CD14-positive monocyte (primary cell): ENCODE measurements at regions not wholly inside any gene's neighbourhood (a gene's known extent, or its start where the extent isn't known, plus 50 kb on each side); places are given as distances from the start of the nearest gene placed in this dataset.

Source experiments
- DNase-seq, 3 donors: peaks; one replicate each; pipeline ENCODE4 v3.0.0-alpha.2; 2011 to 2022
- H2AFZ ChIP-seq: 2 replicates; pipeline ENCODE4 v1.6.0; 2012; ENCODE audit warnings: mild to moderate bottlenecking, low read depth, low read length, inconsistent platforms; ENCODE audit not compliant: insufficient read depth, poor library complexity, severe bottlenecking
- H3K27ac ChIP-seq, 2 donors: 1 replicate in 1 of 2; 2 replicates in 1 of 2; pipeline ENCODE4 v1.5.1; 2012 to 2013; ENCODE audit warnings: low read length in 2 of 2, control low read depth in 1 of 2, inconsistent platforms in 1 of 2, low read depth in 1 of 2, mild to moderate bottlenecking in 1 of 2
- H3K27me3 ChIP-seq, 2 donors: one replicate each; pipeline versions ENCODE4 v1.6.0 to v1.6.1; 2011 to 2013; ENCODE audit warnings: low read length in 2 of 2; ENCODE audit not compliant: control insufficient read depth in 2 of 2, insufficient read depth in 2 of 2
- H3K36me3 ChIP-seq, 2 donors: replicated peaks in 1 of 2; 1 replicate in 1 of 2; 2 replicates in 1 of 2; pipeline versions ENCODE4 v1.5.1 to v1.6.1; 2012 to 2013; ENCODE audit warnings: low read length in 2 of 2, control low read depth in 1 of 2, inconsistent platforms in 1 of 2, mild to moderate bottlenecking in 1 of 2; ENCODE audit not compliant: insufficient read depth in 2 of 2, control insufficient read depth in 1 of 2
- H3K4me1 ChIP-seq, 2 donors: 1 replicate in 1 of 2; 2 replicates in 1 of 2; pipeline versions ENCODE4 v1.5.1 to v1.6.1; 2012 to 2013; ENCODE audit warnings: low read length in 2 of 2, control low read depth in 1 of 2, inconsistent platforms in 1 of 2, mild to moderate bottlenecking in 1 of 2, moderate library complexity in 1 of 2; ENCODE audit not compliant: insufficient read depth in 2 of 2, control insufficient read depth in 1 of 2
- H3K4me2 ChIP-seq: replicated peaks from 2 replicates; pipeline ENCODE3; 2012; ENCODE audit warnings: low read length, moderate library complexity, mild to moderate bottlenecking; ENCODE audit not compliant: poor library complexity, severe bottlenecking; ENCODE audit errors: extremely low read depth
- H3K4me3 ChIP-seq, 3 experiments: fragments of 200-600 bp in 1 of 3; sonication (generic) in 1 of 3; replicated peaks in 1 of 3; 1 replicate in 2 of 3; 2 replicates in 1 of 3; pipeline ENCODE4 v1.5.1; 2011 to 2013; ENCODE audit warnings: low read length in 3 of 3, mild to moderate bottlenecking in 3 of 3, control low read depth in 2 of 3, low read depth in 2 of 3, inconsistent platforms in 1 of 3, moderate library complexity in 1 of 3
- H3K79me2 ChIP-seq: 2 replicates; pipeline ENCODE4 v1.6.0; 2012; ENCODE audit warnings: mild to moderate bottlenecking, control low read depth, inconsistent platforms, low read length, moderate library complexity; ENCODE audit not compliant: insufficient read depth
- H3K9ac ChIP-seq: 2 replicates; pipeline ENCODE4 v1.6.0; 2017; ENCODE audit warnings: low read length, mild to moderate bottlenecking; ENCODE audit not compliant: insufficient read depth, poor library complexity, severe bottlenecking
- H3K9me3 ChIP-seq, 2 donors: replicated peaks in 1 of 2; 1 replicate in 1 of 2; 2 replicates in 1 of 2; pipeline versions ENCODE4 v1.5.1 to v1.6.1; 2012 to 2013; ENCODE audit warnings: low read length in 2 of 2, control low read depth in 1 of 2; ENCODE audit not compliant: control insufficient read depth in 1 of 2, insufficient read depth in 1 of 2
- H4K20me1 ChIP-seq: 2 replicates; pipeline ENCODE4 v1.6.0; 2012; ENCODE audit warnings: mild to moderate bottlenecking, low read length, control low read depth, moderate library complexity; ENCODE audit not compliant: insufficient read depth
- H3K27ac Mint-ChIP-seq, 7 donors: one replicate each; pipeline ENCODE4 v1.8.0; 2020; ENCODE audit warnings: mild to moderate bottlenecking in 7 of 7, mixed read lengths in 7 of 7, moderate library complexity in 6 of 7, inconsistent platforms in 2 of 7
- H3K27me3 Mint-ChIP-seq, 3 donors: one replicate each; pipeline ENCODE4 v1.8.0; 2021 to 2022; ENCODE audit warnings: low read depth in 3 of 3, mild to moderate bottlenecking in 3 of 3, mixed read lengths in 3 of 3, moderate library complexity in 3 of 3, inconsistent platforms in 1 of 3
- H3K36me3 Mint-ChIP-seq, 2 donors: one replicate each; pipeline ENCODE4 v1.8.0; 2020; ENCODE audit warnings: mixed read lengths in 2 of 2, inconsistent platforms in 1 of 2, mild to moderate bottlenecking in 1 of 2
- H3K4me1 Mint-ChIP-seq: one replicate; pipeline ENCODE4 v1.8.0; 2020; ENCODE audit warnings: mild to moderate bottlenecking, mixed read lengths
- H3K4me3 Mint-ChIP-seq, 2 donors: one replicate each; pipeline ENCODE4 v1.8.0; 2020; ENCODE audit warnings: mild to moderate bottlenecking in 2 of 2, mixed read lengths in 2 of 2, moderate library complexity in 1 of 2
- H3K9me3 Mint-ChIP-seq, 7 donors: one replicate each; pipeline ENCODE4 v1.8.0; 2020 to 2022; ENCODE audit warnings: mixed read lengths in 7 of 7, mild to moderate bottlenecking in 6 of 7, moderate library complexity in 6 of 7, inconsistent platforms in 2 of 7
- CTCF ChIP-seq: fragments of 200-600 bp; IDR thresholded peaks from one replicate; pipeline ENCODE4 v1.8.0; 2022; ENCODE audit warnings: antibody characterized with exemption, mild to moderate bottlenecking
- WGBS: methylation state at CpG from one replicate; pipeline ENCODE4 v1.1.5; 2013; ENCODE audit warnings: missing lambda C conversion rate; ENCODE audit not compliant: insufficient coverage; 5-methylcytosine and 5-hydroxymethylcytosine counted together
- intact Hi-C, 2 donors: fragments of 100-400 bp; cut with micrococcal nuclease; formaldehyde crosslinking; loops; one replicate each; pipeline versions ENCODE4 v1.15.0 to v1.15.1; 2023

GRCh38 chr1:71228742-71229365, 148.0 kb upstream of the ZRANB2 start:
- 90% methylated on average over 7 of the region's 12 CpGs for WGBS
- H4K20me1 ChIP-seq, result no peaks in the 10 kb centered on the region
- H3K27ac Mint-ChIP-seq, result no peak overlapping the region

GRCh38 chr1:71228241-71228640, 147.4 kb upstream of the ZRANB2 start:
- no peak overlapping the region for H3K27ac ChIP-seq
- no peak for TF ChIP-seq CTCF
- H3K4me3 ChIP-seq, result no peak overlapping the region
- no peak overlapping the region for H2AFZ ChIP-seq
- no peak overlapping the region for H3K4me2 ChIP-seq
- Mint-ChIP-seq H3K4me3 (no peak overlapping the region), H3K36me3 (no peaks in the 10 kb centered on the region), H3K4me1 (no peaks in the 10 kb centered on the region), H3K9me3 (peaks cover 0 to 4% (median 0%) of the 10 kb centered on the region in 7 donors), H3K27me3 (no peaks in the 10 kb centered on the region), H3K27ac (no peak overlapping the region)
- DNase-seq, result no peak
- intact Hi-C loops, result no loop called here
- no peaks in the 10 kb centered on the region for H3K79me2 ChIP-seq
- H3K9me3 ChIP-seq, result no peaks in the 10 kb centered on the region
- H3K9ac ChIP-seq, result no peak overlapping the region
- no peaks in the 10 kb centered on the region for H4K20me1 ChIP-seq
- H3K27me3 ChIP-seq, result no peaks in the 10 kb centered on the region
- no peaks in the 10 kb centered on the region for H3K36me3 ChIP-seq
- no peaks in the 10 kb centered on the region for H3K4me1 ChIP-seq
- 90% methylated on average over 2 of the region's 4 CpGs for WGBS

More at GRCh38 chr1:71228742-71229365, 148.0 kb upstream of the ZRANB2 start:
- no peak overlapping the region for H3K4me3 ChIP-seq
- Mint-ChIP-seq H3K4me3 (no peak overlapping the region), H3K36me3 (no peaks in the 10 kb centered on the region), H3K4me1 (no peaks in the 10 kb centered on the region), H3K27me3 (no peaks in the 10 kb centered on the region), H3K9me3 (peaks cover 0 to 6% (median 0%) of the 10 kb centered on the region in 7 donors)
- no peak overlapping the region for H3K27ac ChIP-seq
- H2AFZ ChIP-seq, result no peak overlapping the region
- H3K79me2 ChIP-seq, result no peaks in the 10 kb centered on the region
- H3K9me3 ChIP-seq, result no peaks in the 10 kb centered on the region
- H3K9ac ChIP-seq, result no peak overlapping the region
- intact Hi-C loops, result no loop called here
- no peak for DNase-seq
- no peak for TF ChIP-seq CTCF
- H3K36me3 ChIP-seq, result no peaks in the 10 kb centered on the region
- H3K4me2 ChIP-seq, result no peak overlapping the region
- no peaks in the 10 kb centered on the region for H3K4me1 ChIP-seq
- H3K27me3 ChIP-seq, result no peaks in the 10 kb centered on the region
